Natural killer cell (primary cell): ENCODE measurements at regions not wholly inside any gene's neighbourhood (a gene's known extent, or its start where the extent isn't known, plus 50 kb on each side); places are given as distances from the start of the nearest gene placed in this dataset.

ENCODE experiments used
- ATAC-seq, 3 donors: fragments of 150-1000 bp in 2 of 3; fragments of 200-7000 bp in 1 of 3; cut with Tn5 transposase; 1 replicate in 1 of 3; 2 replicates in 2 of 3; pipeline ENCODE4 v1.10.0; 2021; ENCODE audit warnings: mild to moderate bottlenecking in 2 of 3, moderate library complexity in 2 of 3
- DNase-seq, 2 donors: peaks; one replicate each; pipeline versions ENCODE4 v3.0.0 to v3.0.0-alpha.2; 2013 to 2021; ENCODE audit warnings: mixed read lengths in 1 of 2
- H3K27ac ChIP-seq: one replicate; pipeline ENCODE4 v1.5.1; 2013; ENCODE audit warnings: mild to moderate bottlenecking, low read length
- H3K27me3 ChIP-seq: one replicate; pipeline ENCODE4 v1.6.1; 2013; ENCODE audit warnings: low read length; ENCODE audit not compliant: control insufficient read depth, insufficient read depth
- H3K36me3 ChIP-seq: one replicate; pipeline ENCODE4 v1.6.1; 2013; ENCODE audit warnings: low read length; ENCODE audit not compliant: control insufficient read depth, insufficient read depth
- H3K4me1 ChIP-seq: one replicate; pipeline ENCODE4 v1.6.1; 2013; ENCODE audit warnings: low read length; ENCODE audit not compliant: control insufficient read depth, insufficient read depth
- H3K4me3 ChIP-seq: one replicate; pipeline ENCODE4 v1.5.1; 2013; ENCODE audit warnings: low read length
- H3K9me3 ChIP-seq: one replicate; pipeline ENCODE4 v1.6.1; 2013; ENCODE audit warnings: low read length; ENCODE audit not compliant: control insufficient read depth, insufficient read depth
- H3K27ac Mint-ChIP-seq, 2 donors: one replicate each; pipeline ENCODE4 v1.8.0; 2022; ENCODE audit warnings: mild to moderate bottlenecking in 2 of 2, mixed read lengths in 2 of 2, moderate library complexity in 1 of 2
- H3K27me3 Mint-ChIP-seq, 2 donors: one replicate each; pipeline ENCODE4 v1.8.0; 2022; ENCODE audit warnings: low read depth in 2 of 2, mixed read lengths in 2 of 2
- H3K36me3 Mint-ChIP-seq: one replicate; pipeline ENCODE4 v1.8.0; 2022; ENCODE audit warnings: mixed read lengths
- H3K4me1 Mint-ChIP-seq, 2 donors: one replicate each; pipeline ENCODE4 v1.8.0; 2022; ENCODE audit warnings: mixed read lengths in 2 of 2
- H3K4me3 Mint-ChIP-seq: one replicate; pipeline ENCODE4 v1.8.0; 2022; ENCODE audit warnings: mild to moderate bottlenecking, moderate library complexity, mixed read lengths
- H3K9me3 Mint-ChIP-seq, 2 donors: one replicate each; pipeline ENCODE4 v1.8.0; 2022; ENCODE audit warnings: mixed read lengths in 2 of 2
- CTCF ChIP-seq: fragments of 200-600 bp; IDR thresholded peaks from one replicate; pipeline ENCODE4 v1.8.0; 2022; ENCODE audit warnings: antibody characterized with exemption
- WGBS: methylation state at CpG from one replicate; pipeline ENCODE4 v1.1.7; 2013; ENCODE audit warnings: missing lambda C conversion rate; ENCODE audit not compliant: insufficient coverage; 5-methylcytosine and 5-hydroxymethylcytosine counted together
- intact Hi-C: fragments of 100-400 bp; cut with micrococcal nuclease; formaldehyde crosslinking; loops from one replicate; pipeline ENCODE4 v1.14.2; 2022

- no peaks in the 10 kb centered on the region for H3K27me3 Mint-ChIP-seq
- intact Hi-C loops: no loop called here
- ATAC-seq (no peak), DNase-seq (no peak)
- no peak overlapping the region for H3K27ac ChIP-seq
- no peak for TF ChIP-seq CTCF
- H3K4me1 Mint-ChIP-seq: no peaks in the 10 kb centered on the region
- H3K9me3 Mint-ChIP-seq: peaks cover 4 to 5% of the 10 kb centered on the region in 2 donors
- no peaks in the 10 kb centered on the region for H3K27me3 ChIP-seq
- 93% methylated on average over 11 of the region's 11 CpGs for WGBS
- no peak overlapping the region for H3K4me3 ChIP-seq
- no peaks in the 10 kb centered on the region for H3K36me3 Mint-ChIP-seq
- no peak overlapping the region for H3K4me3 Mint-ChIP-seq
- no peaks in the 10 kb centered on the region for H3K4me1 ChIP-seq
- no peak overlapping the region for H3K27ac Mint-ChIP-seq
- H3K36me3 ChIP-seq: no peaks in the 10 kb centered on the region
- H3K9me3 ChIP-seq: no peaks in the 10 kb centered on the region
These were observed 232.3 kb upstream of the STAC start for GRCh38 chr3:36147934-36148558.

GRCh38 chr3:36149447-36149865 is 230.8 kb upstream of the STAC start:
- no peaks in the 10 kb centered on the region for H3K36me3 Mint-ChIP-seq
- TF ChIP-seq CTCF: no peak
- H3K9me3 Mint-ChIP-seq: peaks cover 4 to 5% of the 10 kb centered on the region in 2 donors
- no peaks in the 10 kb centered on the region for H3K4me1 Mint-ChIP-seq
- no peaks in the 10 kb centered on the region for H3K27me3 Mint-ChIP-seq
- Histone ChIP-seq H3K9me3 (no peaks in the 10 kb centered on the region), H3K27me3 (no peaks in the 10 kb centered on the region), H3K4me1 (no peaks in the 10 kb centered on the region), H3K4me3 (no peak overlapping the region), H3K27ac (no peak overlapping the region), H3K36me3 (no peaks in the 10 kb centered on the region)
- no peak for ATAC-seq
- intact Hi-C loops: no loop called here
- H3K27ac Mint-ChIP-seq: no peak overlapping the region
- no peak for DNase-seq
- no peak overlapping the region for H3K4me3 Mint-ChIP-seq

GRCh38 chr3:36155515-36155914 is 224.8 kb upstream of the STAC start:
- Mint-ChIP-seq H3K36me3 (no peaks in the 10 kb centered on the region), H3K9me3 (peaks cover 0 to 7% of the 10 kb centered on the region in 2 donors), H3K4me3 (no peak overlapping the region), H3K4me1 (no peaks in the 10 kb centered on the region), H3K27ac (no peak overlapping the region), H3K27me3 (no peaks in the 10 kb centered on the region)
- intact Hi-C loops: no loop called here
- ATAC-seq (no peak), DNase-seq (no peak)
- Histone ChIP-seq H3K27ac (no peak overlapping the region), H3K36me3 (no peaks in the 10 kb centered on the region), H3K27me3 (no peaks in the 10 kb centered on the region), H3K9me3 (no peaks in the 10 kb centered on the region), H3K4me1 (no peaks in the 10 kb centered on the region), H3K4me3 (no peak overlapping the region)
- no peak for TF ChIP-seq CTCF

GRCh38 chr3:36164400-36164799 is 215.9 kb upstream of the STAC start:
- Mint-ChIP-seq H3K9me3 (peaks cover 0 to 6% of the 10 kb centered on the region in 2 donors), H3K36me3 (no peaks in the 10 kb centered on the region), H3K4me1 (no peaks in the 10 kb centered on the region), H3K27ac (no peak overlapping the region), H3K27me3 (no peaks in the 10 kb centered on the region), H3K4me3 (no peak overlapping the region)
- no peaks in the 10 kb centered on the region for H3K36me3 ChIP-seq
- WGBS: 17% methylated on average over 1 of the region's 3 CpGs
- no peak overlapping the region for H3K27ac ChIP-seq
- H3K9me3 ChIP-seq: no peaks in the 10 kb centered on the region
- DNase-seq (no peak), ATAC-seq (no peak)
- no peak for TF ChIP-seq CTCF
- no peaks in the 10 kb centered on the region for H3K4me1 ChIP-seq
- intact Hi-C loops: no loop called here
- no peak overlapping the region for H3K4me3 ChIP-seq
- no peaks in the 10 kb centered on the region for H3K27me3 ChIP-seq
